Lower leg skin (tissue), 3 donors: ENCODE measurements at regions not wholly inside any gene's neighbourhood (a gene's known extent, or its start where the extent isn't known, plus 50 kb on each side); places are given as distances from the start of the nearest gene placed in this dataset.

Experiments used
- POLR2A ChIP-seq, 2 donors: fragments of 450-650 bp; IDR thresholded peaks; one replicate each; pipeline ENCODE4 v1.6.1; 2016 to 2017; ENCODE audit warnings: antibody characterized with exemption in 2 of 2, mild to moderate bottlenecking in 1 of 2, moderate library complexity in 1 of 2
- TF ChIP-seq, protein P1 (sequence below), 3 donors: fragments of 450-650 bp; IDR thresholded peaks; one replicate each; pipeline ENCODE4 v1.5.1; 2016; ENCODE audit warnings: antibody characterized with exemption in 3 of 3, mild to moderate bottlenecking in 3 of 3, moderate library complexity in 2 of 3

- TF ChIP-seq, protein P1, sequence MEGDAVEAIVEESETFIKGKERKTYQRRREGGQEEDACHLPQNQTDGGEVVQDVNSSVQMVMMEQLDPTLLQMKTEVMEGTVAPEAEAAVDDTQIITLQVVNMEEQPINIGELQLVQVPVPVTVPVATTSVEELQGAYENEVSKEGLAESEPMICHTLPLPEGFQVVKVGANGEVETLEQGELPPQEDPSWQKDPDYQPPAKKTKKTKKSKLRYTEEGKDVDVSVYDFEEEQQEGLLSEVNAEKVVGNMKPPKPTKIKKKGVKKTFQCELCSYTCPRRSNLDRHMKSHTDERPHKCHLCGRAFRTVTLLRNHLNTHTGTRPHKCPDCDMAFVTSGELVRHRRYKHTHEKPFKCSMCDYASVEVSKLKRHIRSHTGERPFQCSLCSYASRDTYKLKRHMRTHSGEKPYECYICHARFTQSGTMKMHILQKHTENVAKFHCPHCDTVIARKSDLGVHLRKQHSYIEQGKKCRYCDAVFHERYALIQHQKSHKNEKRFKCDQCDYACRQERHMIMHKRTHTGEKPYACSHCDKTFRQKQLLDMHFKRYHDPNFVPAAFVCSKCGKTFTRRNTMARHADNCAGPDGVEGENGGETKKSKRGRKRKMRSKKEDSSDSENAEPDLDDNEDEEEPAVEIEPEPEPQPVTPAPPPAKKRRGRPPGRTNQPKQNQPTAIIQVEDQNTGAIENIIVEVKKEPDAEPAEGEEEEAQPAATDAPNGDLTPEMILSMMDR (IDR thresholded peaks at IDR 0.05), result no peak
- no peak for TF ChIP-seq POLR2A (IDR thresholded peaks at IDR 0.05)
Measured at GRCh38 chr1:81369833-81370232, 430.9 kb upstream of the ADGRL2 start.
